Right lobe of liver (tissue), 6 donors: ENCODE measurements at regions not wholly inside any gene's neighbourhood (a gene's known extent, or its start where the extent isn't known, plus 50 kb on each side); places are given as distances from the start of the nearest gene placed in this dataset.
A peak's percentile ranks its signal among the peaks of the same experiment; 100 is the strongest.
"Not testable (repeated sequence)": the region's sequence is repeated elsewhere in the genome, so short reads cannot be mapped to it uniquely, and the experiment has no call there.

Source experiments
- ATAC-seq, 4 donors: fragments of 200-7000 bp; cut with Tn5 transposase; one replicate each; pipeline ENCODE4 v1.9.1; 2020; ENCODE audit warnings: mild to moderate bottlenecking in 4 of 4, moderate library complexity in 4 of 4
- DNase-seq, 3 donors: peaks; one replicate each; pipeline ENCODE4 v3.0.0-alpha.2; 2020
- H3K27ac ChIP-seq, 3 donors: fragments of 200-600 bp; one replicate each; pipeline ENCODE4 v1.8.0; 2022
- H3K27me3 ChIP-seq, 2 donors: fragments of 200-600 bp; one replicate each; pipeline ENCODE4 v1.8.0; 2022
- H3K36me3 ChIP-seq, 4 donors: fragments of 200-600 bp; sonication (generic) in 1 of 4; one replicate each; pipeline versions ENCODE4 v1.5.1 to v1.8.0; 2017 to 2022; ENCODE audit warnings: control low read depth in 1 of 4
- H3K4me1 ChIP-seq, 4 donors: fragments of 200-600 bp; sonication (generic) in 1 of 4; one replicate each; pipeline versions ENCODE4 v1.5.1 to v1.8.0; 2017 to 2022; ENCODE audit warnings: control low read depth in 1 of 4
- H3K4me3 ChIP-seq, 3 donors: fragments of 200-600 bp; one replicate each; pipeline ENCODE4 v1.8.0; 2022
- H3K9me3 ChIP-seq, 4 donors: fragments of 200-600 bp; sonication (generic) in 1 of 4; one replicate each; pipeline versions ENCODE4 v1.5.1 to v1.8.0; 2017 to 2022; ENCODE audit warnings: control low read depth in 1 of 4
- CTCF ChIP-seq, 4 donors: fragments of 200-600 bp in 3 of 4; fragments of 450-650 bp in 1 of 4; IDR thresholded peaks; one replicate each; pipeline versions ENCODE4 v1.5.1 to v1.8.0; 2016 to 2022; ENCODE audit warnings: antibody characterized with exemption in 4 of 4, mild to moderate bottlenecking in 2 of 4
- POLR2A ChIP-seq: fragments of 450-650 bp; IDR thresholded peaks from one replicate; pipeline ENCODE4 v1.6.1; 2017; ENCODE audit warnings: antibody characterized with exemption, mild to moderate bottlenecking
- WGBS: methylation state at CpG from one replicate; pipeline ENCODE4 v1.1.6; 2018; ENCODE audit warnings: low coverage, low lambda C conversion rate; ENCODE audit not compliant: insufficient coverage; ENCODE audit errors: missing lambda C conversion rate; 5-methylcytosine and 5-hydroxymethylcytosine counted together
- intact Hi-C, 2 donors: fragments of 100-400 bp; cut with DNase I; formaldehyde crosslinking; loops; one replicate each; pipeline versions ENCODE4 v1.11.2 to v1.14.1; 2022
- donor health status: DM: no; HTN: yes; CAD: no.
- donor health status: DM: no; HTN: no; CAD: no.
- donor health status: DM: no; HTN: no; CAD: no.
- donor health status: DM: no; HTN: yes; CAD: no.
- donor health status: DM: no; HTN: yes; CAD: no.

DNA sequence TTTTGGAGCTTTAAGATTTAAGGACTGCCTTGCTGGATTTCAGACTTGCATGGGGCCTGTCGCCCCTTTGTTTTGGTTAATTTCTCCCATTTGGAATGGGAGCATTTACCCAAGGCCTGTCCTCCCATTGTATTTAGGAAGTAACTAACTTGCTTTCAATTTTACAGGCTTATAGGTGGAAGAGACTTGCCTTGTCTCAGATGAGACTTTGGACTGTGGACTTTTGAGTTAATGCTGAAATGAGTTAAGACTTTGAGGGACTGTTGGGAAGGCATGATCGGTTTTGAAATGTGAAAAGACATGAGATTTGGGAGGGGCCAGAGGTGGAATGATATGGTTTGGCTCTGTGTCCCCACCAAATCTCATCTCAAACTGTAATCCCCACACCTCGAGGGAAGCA, 56.5 kb upstream of the TNFSF10 start:
- H3K36me3 ChIP-seq, H3K4me3 ChIP-seq, H3K27me3 ChIP-seq, DNase-seq, H3K9me3 ChIP-seq, intact Hi-C loops: not testable (repeated sequence)
- Histone ChIP-seq H3K27ac (peak overlapping the region; percentile 10 to 44 (median 39)), H3K4me1 (peaks cover 0 to 28% (median 12%) of the 10 kb centered on the region in 4 donors)
- peak in 2 of 4 donors; percentile 23 to 33 for ATAC-seq
- WGBS, result 57% methylated on average over 3 of the region's 3 CpGs

DNA sequence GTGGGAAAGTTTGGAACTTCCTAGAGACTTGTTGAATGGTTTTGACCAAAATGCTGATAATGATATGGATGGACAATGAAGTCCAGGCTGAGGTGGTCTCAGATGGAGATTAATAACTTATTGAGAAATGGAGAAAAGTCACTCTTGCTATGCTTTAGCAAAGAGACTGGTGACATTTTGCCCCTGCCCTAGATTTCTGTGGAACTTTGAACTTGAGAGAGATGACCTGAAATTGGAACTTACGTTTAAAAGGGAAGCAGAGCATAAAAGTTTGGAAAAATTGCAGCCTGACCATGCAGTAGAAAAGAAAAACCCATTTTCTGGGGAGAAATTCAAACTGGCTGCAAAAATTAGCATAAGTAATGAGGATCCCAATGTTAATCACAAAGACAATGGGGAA, 55.5 kb upstream of the TNFSF10 start:
- intact Hi-C loops, H3K4me3 ChIP-seq, H3K36me3 ChIP-seq, DNase-seq, H3K27me3 ChIP-seq, H3K9me3 ChIP-seq: not testable (repeated sequence)
- Histone ChIP-seq H3K4me1 (peaks cover 0 to 28% (median 12%) of the 10 kb centered on the region in 4 donors), H3K27ac (peak overlapping the region in 2 of 3 donors; percentile 10 to 44)
- 6% methylated on average over 1 of the region's 1 CpG for WGBS
- ATAC-seq, result peak in 1 of 4 donors; percentile 44

DNA sequence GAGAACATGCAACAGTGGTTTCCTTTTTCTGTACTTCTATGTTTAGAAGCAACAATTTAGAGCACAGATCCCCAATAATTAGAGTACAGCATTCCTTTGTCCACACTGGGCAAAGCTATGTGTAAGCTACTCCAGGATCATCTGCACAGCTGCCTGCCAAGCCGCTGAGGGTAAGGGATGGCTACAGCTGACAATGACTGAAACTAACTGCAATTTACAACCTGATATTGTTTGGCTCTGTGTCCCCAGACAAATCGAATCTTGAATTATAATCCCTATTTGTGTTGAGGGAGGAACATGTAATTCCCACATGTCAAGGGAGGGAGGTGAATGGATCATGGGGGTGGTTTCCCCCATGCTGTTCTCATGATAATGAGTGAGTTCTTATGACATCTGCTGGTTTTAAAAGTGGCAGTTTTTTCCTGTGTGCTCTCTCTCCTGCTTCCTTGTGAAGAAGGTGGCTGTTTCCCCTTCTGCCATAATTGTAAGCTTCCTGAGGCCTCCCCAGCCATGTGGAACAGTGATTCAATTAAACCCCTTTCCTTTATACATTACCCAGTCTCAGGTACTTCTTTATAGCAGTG, 54.8 kb upstream of the TNFSF10 start:
- Histone ChIP-seq H3K9me3 (no peaks in the 10 kb centered on the region), H3K27ac (peak overlapping the region in 1 of 3 donors; percentile 44), H3K4me3 (no peak overlapping the region), H3K27me3 (no peaks in the 10 kb centered on the region), H3K36me3 (no peaks in the 10 kb centered on the region), H3K4me1 (peaks cover 0 to 28% (median 12%) of the 10 kb centered on the region in 4 donors)
- WGBS, result 33% methylated on average over 1 of the region's 2 CpGs
- intact Hi-C loops, result no loop called here
- no peak for DNase-seq
- TF ChIP-seq POLR2A, result no peak
- TF ChIP-seq CTCF (IDR thresholded peaks at IDR 0.05), result no peak
- ATAC-seq, result peak; percentile 52 to 71 (median 64)

DNA sequence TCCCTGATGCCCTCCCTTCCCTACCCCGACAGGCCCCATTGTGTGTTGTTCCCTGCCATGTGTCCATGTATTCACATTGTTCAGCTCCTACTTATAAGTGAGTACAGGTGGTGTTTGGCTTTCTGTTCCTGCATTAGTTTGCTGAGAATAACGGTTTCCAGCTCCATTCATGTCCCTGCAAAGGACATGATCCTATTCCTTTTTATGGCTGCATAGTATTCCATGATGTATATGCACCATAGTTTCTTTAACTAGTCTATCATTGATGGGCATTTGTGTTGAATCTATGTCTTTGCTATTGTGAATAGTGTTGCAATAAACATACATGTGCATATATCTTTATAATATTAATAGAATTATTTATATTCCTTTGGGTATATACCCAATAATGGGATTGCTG, 52.1 kb upstream of the TNFSF10 start:
- no peaks in the 10 kb centered on the region for H3K27me3 ChIP-seq
- no peak overlapping the region for H3K4me3 ChIP-seq
- TF ChIP-seq POLR2A (no peak), CTCF (IDR thresholded peaks at IDR 0.05) (no peak)
- H3K9me3 ChIP-seq, result peaks cover 0 to 4% (median 0%) of the 10 kb centered on the region in 4 donors
- H3K4me1 ChIP-seq, result peaks cover 0 to 24% (median 11%) of the 10 kb centered on the region in 4 donors
- DNase-seq, result no peak
- no peaks in the 10 kb centered on the region for H3K36me3 ChIP-seq
- intact Hi-C loops, result no loop called here
- H3K27ac ChIP-seq, result no peak overlapping the region
- WGBS, result 83% methylated on average over 2 of the region's 2 CpGs
- no peak for ATAC-seq

GRCh38 chr3:172573422-172573821, 50.2 kb upstream of the TNFSF10 start:
- H3K36me3 ChIP-seq, result no peaks in the 10 kb centered on the region
- H3K4me3 ChIP-seq, result no peak overlapping the region
- peaks cover 0 to 17% (median 8%) of the 10 kb centered on the region in 4 donors for H3K4me1 ChIP-seq
- H3K9me3 ChIP-seq, result peaks cover 0 to 4% (median 0%) of the 10 kb centered on the region in 4 donors
- no peak for DNase-seq
- TF ChIP-seq CTCF (IDR thresholded peaks at IDR 0.05) (no peak), POLR2A (no peak)
- 100% methylated on average over 1 of the region's 1 CpG for WGBS
- no peak for ATAC-seq
- intact Hi-C loops, result no loop called here
- no peak overlapping the region for H3K27ac ChIP-seq
- no peaks in the 10 kb centered on the region for H3K27me3 ChIP-seq
